Stimulated activated CD4-positive, alpha-beta T cell treated with anti-CD3 and anti-CD28 coated beads, Interleukin-15, amount 100 ng/mL, for 1 hour (primary cell): ENCODE measurements at regions not wholly inside any gene's neighbourhood (a gene's known extent, or its start where the extent isn't known, plus 50 kb on each side); places are given as distances from the start of the nearest gene placed in this dataset.

Experiments used
- DNase-seq, 2 donors: peaks; one replicate each; pipeline ENCODE4 v3.0.0-alpha.2; 2020; ENCODE audit warnings: low read depth in 1 of 2, low spot score in 1 of 2

- no peak for DNase-seq
These were observed 172.3 kb upstream of the CHRNA7 start for GRCh38 chr15:31858026-31858425.

GRCh38 chr15:31866248-31866647 is 164.1 kb upstream of the CHRNA7 start:
- no peak for DNase-seq

DNA sequence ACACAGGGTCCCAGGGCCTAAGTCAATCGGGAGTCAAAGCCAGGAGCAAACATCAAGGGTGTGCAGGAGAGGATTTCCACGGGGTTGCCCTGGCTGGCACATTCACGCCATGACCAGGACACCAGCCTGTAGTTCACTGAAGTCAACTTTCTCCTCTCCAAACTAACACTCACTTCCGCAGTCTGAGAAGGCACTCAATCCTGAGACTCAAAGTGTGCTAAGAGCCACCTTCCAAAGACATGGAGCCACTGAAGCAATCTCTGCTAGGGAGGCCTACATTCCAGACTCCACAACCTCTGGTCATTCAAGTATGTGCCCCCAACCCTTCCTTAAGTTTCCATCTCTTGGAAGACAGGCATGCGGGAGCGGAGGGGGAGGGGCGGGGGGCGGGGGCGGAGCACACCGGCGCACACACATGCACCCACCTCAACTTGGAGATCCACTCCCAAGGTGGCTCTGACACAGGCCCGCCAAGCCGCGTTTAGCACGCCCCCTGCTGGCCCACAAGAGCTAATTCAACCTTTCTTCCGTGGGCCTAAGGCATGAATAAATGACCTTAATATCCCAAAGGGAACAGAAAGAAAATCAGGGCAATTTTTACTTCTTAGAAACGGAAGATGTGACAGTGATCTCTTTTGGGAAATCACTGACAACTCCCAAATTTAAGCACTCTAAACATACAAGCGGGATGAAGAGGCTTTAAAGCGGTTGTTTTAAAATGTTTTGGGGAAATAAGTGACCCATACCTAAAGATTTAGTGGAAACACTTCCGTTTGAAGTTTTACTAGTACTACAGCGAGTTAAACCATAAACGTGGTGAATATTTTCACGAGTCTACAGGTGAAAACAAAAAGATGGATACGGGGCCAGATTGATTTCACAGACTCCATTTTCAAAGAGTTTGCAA is 162.5 kb upstream of the CHRNA7 start:
- DNase-seq, result peak; percentile 13 to 44

- no peak for DNase-seq
These were observed 160.5 kb upstream of the CHRNA7 start for GRCh38 chr15:31869686-31870307.

DNA sequence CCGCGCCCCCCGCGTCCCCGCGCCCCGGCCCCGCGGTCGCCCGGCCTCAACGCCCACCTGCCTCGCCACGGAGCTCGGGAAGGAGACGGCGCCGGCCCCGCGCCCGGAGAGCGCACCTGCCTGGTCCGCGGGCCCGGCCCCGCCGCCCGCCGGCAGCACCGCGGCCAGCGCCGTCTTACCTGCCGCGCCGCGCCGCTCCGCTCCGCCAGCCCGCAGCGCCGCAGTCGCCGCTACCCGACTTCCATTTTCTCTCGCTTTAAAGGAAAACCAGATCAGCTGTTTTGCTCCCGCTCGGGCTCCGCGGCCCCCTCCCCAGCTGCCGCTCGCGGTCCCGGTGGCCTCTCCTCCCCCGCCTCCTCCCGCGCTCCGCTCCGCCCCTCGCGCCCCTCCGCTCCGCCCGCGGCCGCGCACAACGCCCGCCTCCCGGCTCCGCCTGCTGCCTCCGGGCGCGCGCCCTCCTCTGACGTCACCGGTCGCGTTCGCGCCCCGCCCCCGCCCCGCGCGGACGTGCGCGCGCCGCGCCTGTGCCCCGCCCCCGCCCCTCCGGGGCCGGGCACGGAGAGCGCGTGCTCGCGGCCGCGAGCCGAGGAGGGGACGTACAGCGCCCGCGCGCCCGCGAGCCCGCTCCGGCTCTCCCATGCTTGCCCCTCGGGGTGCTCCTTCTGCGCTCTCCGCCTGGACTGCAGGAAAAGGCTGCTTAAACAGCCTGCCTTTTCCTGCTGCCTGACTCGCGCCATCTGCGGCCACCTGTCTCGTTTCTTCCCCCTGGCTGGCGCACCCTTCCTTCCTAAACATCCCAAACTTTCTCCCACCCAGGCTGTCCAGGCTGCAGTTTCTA is 159.8 kb upstream of the CHRNA7 start, which contains the start of gene OTUD7A:
Gene OTUD7A, minus strand, starts transcription at position 346 of the 838 bp plus-strand sequence.
- peak; percentile 78 to 83 for DNase-seq

GRCh38 chr15:31871166-31871886 is 159.0 kb upstream of the CHRNA7 start:
- no peak for DNase-seq

GRCh38 chr15:31871887-31872281 is 158.4 kb upstream of the CHRNA7 start:
- DNase-seq, result no peak

DNA sequence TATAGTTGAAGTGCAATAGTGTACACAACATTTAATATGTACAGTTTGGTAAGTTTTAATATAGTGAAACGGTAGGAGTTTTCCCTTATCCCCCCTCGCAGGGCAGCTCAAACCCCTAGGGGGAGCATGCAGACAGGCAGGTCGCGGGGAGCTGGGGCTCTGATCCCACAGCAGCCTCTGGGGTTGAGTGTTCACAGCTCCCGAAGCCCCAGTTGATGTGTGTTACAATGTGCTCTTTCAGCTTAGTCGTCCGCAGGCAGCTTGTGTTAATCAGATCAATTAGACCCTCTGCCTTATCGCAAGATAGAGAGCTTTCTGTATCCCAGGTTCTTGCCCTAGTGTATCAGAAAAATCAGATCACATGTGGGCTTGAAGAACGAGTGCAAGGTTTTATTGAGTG is 143.1 kb upstream of the CHRNA7 start:
- DNase-seq, result no peak

DNA sequence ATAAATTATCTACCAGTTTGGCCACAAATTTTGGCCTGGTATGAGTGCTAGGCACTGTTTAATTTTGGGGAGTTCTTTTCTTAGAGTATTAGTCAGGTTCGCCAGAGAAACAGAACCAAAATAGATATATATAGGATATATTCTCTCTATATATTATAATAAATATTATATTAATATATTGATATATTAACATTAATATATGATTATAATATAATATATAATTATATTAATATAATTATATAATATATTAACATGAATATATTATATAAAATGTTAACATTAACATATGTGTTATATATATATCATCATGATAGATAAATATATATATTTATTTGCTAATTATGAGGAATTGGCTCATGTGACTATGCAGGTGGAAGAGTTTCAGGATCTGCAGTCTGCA is 137.8 kb upstream of the CHRNA7 start:
- no peak for DNase-seq

DNA sequence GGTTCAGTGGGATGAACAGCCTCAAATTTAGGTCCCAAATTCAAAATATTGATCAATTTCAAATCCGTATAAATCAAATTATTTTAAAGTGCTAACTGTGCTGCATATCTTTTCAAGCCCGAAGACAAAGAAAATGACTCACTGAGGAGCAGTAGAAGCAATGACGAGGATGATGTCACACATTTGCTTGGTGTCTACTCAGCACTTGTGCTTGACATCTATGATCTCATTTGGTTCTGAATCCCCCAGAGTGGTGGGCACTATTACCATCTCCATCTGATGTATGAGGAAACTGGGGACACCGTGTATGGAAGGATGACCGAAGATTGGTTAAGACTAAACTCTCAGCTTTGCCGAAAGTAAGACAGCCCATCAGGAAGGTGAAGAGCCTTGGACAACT is 136.5 kb upstream of the CHRNA7 start:
- no peak for DNase-seq

DNA sequence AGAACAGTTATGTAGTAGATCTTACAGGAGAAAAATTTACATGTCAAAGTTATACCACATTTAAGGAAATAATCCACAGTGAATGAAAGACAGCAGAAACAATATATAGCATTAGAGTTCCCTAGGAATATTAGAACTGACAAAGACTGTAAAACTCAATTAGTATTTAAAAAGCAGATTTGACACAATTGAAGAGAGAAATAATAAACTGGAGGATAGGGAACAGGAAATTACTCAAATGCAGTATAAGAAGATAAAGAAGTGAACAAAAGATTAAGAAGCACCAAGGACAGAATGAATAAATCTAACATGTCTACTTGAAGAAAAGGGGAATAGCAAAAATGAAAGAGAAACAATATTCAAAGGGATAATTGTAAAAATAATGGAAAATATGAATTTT is 132.6 kb upstream of the CHRNA7 start:
- DNase-seq, result no peak

DNA sequence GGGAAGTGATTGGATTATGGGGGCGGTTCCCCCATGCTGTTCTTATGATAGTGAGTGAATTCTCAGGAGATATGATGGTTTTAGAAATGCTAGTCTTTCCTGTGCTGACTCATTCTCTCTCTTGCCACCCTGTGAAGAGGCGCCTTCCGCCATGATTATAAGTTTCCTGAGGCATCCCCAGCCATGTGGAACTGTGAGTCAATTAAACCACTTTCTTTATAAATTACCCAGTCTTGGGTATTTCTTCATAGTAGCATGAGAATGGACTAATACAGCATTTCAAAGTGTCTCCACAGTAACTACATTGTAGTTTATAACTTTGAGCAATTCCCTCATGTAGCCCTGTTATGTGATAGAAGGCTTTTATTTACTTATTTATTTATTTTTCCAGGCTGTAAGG is 128.8 kb upstream of the CHRNA7 start:
- no peak for DNase-seq

DNA sequence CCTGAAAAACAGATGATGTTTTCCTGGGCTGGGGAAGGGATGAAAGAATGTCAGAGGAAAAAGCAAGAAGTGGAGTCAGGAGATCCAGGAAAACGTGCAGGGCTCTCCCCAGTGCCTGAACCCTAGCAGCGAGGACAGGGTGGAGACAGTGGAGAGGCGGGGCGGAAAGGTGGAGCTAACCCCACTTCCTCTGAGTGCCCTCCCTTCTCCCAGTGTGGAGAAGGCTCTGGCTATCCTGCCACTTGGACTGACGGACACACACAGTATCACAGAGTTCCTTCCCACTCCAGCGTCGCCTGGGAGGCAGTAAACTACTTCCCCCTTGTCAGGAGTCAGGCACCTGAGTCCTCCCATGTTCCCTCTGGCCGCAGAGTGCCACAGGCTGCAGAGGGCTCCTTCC is 125.3 kb upstream of the CHRNA7 start:
- DNase-seq, result no peak

- no peak for DNase-seq
These were observed 104.8 kb upstream of the CHRNA7 start for GRCh38 chr15:31925541-31925940.

DNA sequence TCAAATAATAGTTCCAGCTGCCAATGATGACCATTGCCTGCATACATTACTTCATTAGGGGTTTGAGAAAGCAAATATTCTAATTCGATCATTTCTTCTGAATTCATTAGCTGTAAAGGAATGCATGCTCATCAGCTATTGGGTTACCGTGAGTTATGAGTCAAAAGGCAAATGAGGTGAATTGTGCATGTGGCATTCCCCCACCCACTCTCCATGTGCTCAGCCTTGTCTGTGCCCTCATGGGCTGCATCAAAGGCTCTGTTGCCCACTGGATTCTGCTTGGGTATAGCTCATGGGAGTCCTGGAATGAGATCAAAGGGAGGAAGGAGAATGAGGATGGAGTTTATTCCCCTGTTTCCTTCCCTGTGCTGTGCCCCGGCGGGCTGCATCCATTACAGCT is 99.3 kb upstream of the CHRNA7 start:
- DNase-seq, result peak in 1 of 2 donors; percentile 25

DNA sequence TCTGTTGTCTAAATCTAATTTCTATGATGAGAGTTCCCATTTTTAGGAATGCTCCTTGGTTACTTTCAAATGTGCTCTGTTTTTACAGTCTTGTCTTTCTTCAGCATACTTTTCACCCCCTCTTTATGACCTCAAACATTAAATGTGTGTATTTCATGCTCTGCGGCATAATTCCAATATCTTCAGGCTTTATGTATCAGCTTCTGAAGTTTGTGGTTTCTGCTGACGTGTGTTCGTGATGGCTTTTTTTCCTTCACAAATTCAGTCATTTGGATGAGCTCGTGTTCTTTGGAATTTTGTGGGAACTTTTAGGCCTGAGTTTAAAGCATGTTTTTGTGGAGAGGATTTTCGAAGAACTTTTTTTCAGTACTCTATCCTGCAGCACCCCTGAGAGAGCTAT is 97.7 kb upstream of the CHRNA7 start:
- no peak for DNase-seq

DNA sequence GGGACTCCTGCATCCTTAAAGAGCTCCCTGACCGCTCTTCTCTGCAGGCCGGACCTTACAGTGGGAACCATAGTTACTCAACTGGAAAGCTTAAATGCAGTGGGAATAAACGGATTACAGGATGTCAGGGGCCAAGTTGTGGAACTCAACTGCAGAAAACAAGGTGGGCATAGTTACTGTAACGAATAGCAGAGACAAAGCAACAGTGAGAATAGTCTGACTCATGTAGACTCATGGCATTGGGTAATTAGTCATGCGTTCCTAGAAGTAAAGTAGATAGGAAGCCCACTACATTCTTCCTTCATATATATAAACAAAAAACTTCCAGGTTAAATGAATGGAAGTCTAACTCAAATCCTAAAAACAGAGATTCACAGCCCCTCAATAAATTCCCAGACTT is 95.5 kb upstream of the CHRNA7 start:
- no peak for DNase-seq

DNA sequence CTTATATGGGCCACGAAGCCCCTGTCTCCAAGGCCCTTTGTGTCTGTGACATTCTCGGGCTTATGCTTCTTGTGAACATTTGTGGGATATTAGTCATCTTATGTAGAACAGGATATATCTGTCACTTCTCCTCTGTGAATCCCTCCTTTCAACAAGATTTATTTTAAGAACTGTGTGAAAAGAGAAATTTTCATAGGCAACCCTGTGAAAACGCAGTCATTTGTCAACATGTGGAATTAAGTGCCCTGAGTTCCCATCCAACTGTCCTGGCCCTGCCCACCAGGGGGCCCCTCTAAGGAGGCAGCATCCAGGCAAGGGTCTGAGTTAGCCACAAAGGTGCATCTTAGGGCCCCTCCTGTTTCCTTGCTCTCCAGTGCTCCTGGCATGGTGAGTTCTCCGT is 76.8 kb upstream of the CHRNA7 start:
- DNase-seq, result no peak

DNA sequence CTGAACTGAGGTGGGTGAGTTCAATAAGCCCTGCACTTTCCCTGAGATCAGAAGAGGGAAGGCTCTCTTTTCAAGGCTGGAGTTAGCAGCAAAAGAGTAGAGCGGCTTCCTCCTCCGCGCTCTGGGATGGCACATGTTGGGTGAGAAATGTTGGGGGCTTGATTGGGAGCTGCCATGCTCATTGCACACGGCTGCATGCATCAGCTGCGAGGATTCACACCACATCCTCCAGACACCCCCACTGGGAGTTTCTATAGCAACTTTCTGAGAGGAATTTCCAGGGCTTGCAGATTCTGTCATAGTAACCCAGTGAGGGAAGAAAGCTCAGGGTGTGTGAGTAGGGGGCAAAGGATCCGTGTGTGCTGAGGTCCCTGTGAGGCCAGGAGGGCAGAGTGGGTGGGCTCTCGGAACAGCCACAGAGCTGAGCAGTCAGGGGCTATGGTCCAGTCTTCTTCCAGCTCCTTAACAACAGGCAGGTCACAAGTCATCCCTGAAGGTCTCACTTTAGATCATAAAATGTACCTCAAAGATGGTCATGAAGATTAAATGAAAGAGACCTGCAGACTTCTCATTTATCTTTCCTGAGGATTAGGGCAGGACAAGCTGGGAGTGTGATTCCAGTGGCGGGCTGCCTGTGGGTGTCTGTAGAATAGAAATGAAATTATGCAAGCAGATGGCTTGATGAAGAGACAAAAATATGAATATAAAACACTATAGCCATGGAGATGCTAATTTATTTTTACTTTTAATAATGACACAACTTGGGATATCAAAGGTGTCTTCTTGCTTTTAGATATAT is 75.7 kb upstream of the CHRNA7 start:
- no peak for DNase-seq

DNA sequence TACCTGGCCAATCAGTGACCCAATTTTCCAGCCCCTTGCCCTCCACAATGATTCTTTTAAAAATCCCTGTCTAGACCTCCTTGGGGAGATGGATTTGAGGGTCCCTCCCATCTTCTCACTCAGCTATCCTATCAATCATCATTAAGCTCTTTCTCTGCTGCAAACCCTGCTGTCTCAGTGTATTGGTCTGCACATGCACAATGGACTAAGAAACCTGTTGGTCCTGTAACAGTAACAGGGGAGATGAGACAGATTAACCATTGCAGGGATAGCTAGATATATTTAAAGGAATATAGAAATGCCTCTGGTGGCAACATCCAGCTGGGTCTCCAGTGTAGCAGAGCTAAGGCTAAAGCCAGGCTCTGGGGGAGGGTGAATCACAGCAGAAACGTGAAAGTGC is 74.6 kb upstream of the CHRNA7 start:
- DNase-seq, result no peak
